HG02981 (cell line): ENCODE measurements at regions not wholly inside any gene's neighbourhood (a gene's known extent, or its start where the extent isn't known, plus 50 kb on each side); places are given as distances from the start of the nearest gene placed in this dataset.
"Not testable (repeated sequence)": the region's sequence is repeated elsewhere in the genome, so short reads cannot be mapped to it uniquely, and the experiment has no call there.

Experiments used
- ATAC-seq: cut with Tn5 transposase; IDR thresholded peaks from one replicate; pipeline ENCODE4 v1.9.1; 2021; ENCODE audit warnings: mild to moderate bottlenecking, moderate library complexity; ENCODE audit not compliant: unreplicated experiment

DNA sequence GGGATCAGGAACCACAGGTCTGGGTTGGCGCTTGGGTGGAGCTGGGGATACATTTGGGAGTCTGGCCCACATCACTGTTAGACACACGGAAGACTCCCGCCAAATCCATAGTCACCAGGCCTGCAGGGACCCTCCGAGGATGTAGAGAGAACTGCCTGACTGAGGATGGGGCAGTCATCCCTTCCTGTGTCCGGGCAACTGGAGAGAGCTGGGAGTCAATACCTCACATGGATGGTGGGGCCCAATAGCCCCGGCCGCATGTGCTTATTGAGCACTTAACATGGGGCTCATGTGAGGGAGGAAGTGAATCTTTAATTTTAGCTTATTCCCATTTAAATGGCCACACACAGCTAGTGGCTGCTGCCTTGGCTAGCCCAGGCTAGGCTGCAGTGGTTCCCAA lies 124.5 kb downstream of the TLR5 start:
- no peak for ATAC-seq

GRCh38 chr1:223019256-223019655 lies 123.8 kb downstream of the TLR5 start:
- ATAC-seq = no peak

GRCh38 chr1:223020770-223021169 lies 122.3 kb downstream of the TLR5 start:
- no peak for ATAC-seq

DNA sequence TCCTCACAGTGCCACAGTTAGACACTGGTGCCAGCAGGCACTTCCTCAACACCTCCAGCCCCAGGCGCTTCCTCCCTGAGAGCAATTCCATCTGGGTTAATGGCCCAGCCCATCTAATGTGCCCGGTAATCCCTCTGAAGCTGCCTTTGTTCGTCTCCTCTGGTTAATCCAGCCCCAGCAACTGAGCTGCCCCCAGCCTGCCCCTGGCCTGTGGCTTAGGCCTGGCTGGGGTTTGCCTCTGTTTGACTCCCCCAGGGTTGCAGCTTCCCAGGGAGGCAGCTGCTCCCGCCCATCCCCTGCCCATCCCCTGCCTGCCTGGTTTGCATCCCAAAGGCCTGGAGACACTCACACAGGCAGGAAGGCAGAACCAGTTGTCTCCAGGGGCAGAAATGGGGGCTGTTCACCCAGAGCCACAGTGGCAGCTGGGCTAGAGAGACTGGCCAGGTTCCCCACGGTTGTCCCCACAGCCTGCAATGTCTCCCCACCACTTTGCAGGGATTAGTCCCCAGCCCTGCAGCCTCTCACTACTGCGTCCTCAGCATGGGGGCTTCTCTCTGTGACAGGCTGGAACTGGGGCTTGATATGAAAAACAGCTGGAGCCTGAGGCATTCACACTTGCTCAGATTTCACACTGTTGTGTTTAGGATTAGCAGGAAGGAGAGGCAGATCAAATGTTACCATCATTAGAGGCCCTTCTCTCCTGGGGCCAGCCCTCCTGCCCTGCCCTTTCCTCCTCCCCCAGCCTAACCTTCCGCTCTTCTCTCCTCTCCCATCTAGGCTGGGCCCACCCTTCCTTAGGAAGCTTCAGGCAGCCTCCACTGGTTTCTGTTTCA lies 120.2 kb downstream of the TLR5 start:
- no peak for ATAC-seq

- ATAC-seq = no peak
Measured at GRCh38 chr1:223023863-223024262, 119.2 kb downstream of the TLR5 start.

- not testable (repeated sequence) for ATAC-seq
Measured at GRCh38 chr1:223024486-223024885, 118.6 kb downstream of the TLR5 start.

GRCh38 chr1:223025190-223025734 lies 117.8 kb downstream of the TLR5 start:
- not testable (repeated sequence) for ATAC-seq

DNA sequence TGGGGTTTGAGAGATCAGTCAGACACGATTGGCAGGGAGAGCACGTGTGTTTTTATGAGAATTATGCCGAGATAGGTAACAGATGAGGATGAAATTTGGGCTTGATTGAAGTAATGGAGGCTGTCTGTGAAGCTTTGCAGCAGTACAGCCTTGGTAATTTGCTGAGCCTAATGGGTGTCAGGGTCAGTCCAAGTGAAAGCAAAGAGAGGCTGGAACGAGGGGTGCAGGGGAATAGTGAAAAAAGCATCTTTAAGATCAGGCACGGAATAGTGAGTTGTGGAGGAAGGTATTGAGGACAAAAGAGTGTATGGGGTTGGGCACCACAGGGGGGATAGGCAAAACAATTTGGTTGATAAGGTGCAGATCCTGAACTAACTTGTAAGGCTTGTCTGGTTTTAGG lies 116.4 kb downstream of the TLR5 start:
- not testable (repeated sequence) for ATAC-seq

DNA sequence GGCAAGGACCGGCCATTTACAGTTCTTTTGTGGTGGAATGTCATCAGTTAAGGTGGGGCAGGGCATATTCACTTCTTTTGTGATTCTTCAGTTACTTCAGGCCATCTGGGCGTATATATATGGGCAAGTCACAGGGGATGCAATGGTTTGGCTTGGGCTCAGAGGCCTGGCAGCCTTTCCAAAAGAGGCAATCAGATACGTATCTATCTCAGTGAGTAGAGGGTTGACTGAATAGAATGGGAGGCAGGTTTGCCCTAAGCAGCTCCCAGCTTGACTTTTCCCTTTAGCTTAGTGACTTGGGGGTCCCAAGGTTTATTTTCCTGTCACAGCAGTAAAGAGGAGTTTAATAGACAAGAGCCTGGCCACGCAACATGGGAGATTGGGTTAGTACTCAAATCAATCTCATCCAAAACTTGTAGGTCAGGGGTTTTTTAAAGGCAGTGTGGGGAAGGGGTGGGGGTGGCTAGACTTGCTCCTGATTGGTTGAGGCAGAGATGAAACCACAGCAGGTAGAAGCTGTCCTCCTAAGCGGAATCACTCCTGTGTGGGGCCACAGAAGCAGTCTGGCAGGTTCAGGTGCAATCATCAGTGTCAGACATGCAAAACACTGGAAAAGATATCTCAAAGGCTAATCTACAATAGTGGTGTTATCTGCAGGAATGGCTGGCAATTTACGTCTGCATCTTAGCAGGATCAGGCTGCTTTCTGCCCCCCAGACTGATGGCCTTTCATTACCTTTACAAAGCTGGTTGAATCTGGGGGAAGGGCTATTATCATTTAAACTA lies 112.9 kb downstream of the TLR5 start:
- ATAC-seq = no peak

- ATAC-seq = no peak
Measured at GRCh38 chr1:223030871-223031400, 112.1 kb downstream of the TLR5 start.

DNA sequence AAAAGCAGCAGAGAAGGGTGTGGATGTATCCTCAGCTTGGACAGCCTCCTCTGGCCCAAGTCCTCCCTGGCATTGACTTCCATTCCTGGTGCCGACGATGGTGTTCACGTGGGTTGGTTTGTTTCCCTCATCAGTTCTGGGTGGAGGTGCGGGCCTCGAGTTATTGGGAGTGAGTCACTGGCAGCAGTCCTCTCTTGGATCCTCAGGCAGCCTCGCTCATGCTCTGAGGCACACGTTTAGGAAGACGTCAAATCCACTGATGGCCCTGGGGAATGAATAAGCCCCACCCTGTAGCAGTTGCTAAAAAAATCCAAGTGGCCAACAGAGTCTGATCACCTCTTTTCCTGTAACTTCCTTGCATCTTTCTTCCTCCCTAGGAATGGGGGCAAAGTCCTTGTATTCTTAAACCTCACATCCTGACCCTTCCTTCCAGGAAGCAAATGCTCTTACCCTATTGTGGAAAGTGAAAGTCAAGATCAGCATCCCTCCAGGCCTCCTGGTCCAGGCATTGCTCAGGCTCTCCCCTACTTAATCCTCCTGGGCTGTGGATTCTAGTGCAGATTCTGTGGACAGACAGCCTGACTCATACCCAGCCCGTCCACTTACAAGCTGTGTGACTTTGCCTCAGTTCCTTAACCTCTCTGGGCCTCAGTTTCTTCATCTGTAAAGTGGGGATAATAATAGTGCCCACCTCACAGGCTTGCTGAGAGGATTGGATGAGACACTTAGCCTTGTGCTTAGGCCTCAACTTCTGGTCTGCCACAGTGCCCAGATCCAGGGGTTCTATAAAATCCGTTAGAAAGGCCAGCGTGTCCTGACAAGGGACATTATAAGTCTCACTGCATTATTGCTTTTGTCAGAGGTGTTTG lies 111.1 kb downstream of the TLR5 start:
- no peak for ATAC-seq

- no peak for ATAC-seq
Measured at GRCh38 chr1:223033658-223034057, 109.4 kb downstream of the TLR5 start.

DNA sequence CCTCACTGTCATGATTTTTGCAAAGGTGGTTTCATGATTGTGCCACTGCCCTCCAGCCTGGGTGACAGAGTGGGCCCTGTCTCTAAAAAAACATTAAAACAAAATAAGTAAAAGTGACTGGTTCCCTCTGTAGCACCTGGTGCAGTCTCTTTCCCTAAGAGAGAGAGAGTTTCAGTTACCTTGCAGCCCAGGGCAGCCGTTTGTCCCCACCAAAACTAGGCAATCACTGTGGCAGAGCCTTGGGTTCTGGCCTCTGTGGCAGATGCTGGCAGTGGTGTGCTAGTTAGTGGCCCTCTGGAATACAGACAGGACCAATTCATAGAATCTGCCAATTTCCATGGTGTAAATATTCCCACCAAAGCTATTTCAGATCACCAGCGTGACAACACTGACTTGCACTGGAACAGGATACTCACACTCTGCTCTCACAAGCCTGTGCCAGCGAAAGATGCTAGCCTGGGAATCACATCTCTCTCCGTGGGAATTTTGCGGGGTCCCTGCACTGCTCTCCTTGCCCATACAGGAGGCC lies 108.7 kb downstream of the TLR5 start:
- no peak for ATAC-seq

DNA sequence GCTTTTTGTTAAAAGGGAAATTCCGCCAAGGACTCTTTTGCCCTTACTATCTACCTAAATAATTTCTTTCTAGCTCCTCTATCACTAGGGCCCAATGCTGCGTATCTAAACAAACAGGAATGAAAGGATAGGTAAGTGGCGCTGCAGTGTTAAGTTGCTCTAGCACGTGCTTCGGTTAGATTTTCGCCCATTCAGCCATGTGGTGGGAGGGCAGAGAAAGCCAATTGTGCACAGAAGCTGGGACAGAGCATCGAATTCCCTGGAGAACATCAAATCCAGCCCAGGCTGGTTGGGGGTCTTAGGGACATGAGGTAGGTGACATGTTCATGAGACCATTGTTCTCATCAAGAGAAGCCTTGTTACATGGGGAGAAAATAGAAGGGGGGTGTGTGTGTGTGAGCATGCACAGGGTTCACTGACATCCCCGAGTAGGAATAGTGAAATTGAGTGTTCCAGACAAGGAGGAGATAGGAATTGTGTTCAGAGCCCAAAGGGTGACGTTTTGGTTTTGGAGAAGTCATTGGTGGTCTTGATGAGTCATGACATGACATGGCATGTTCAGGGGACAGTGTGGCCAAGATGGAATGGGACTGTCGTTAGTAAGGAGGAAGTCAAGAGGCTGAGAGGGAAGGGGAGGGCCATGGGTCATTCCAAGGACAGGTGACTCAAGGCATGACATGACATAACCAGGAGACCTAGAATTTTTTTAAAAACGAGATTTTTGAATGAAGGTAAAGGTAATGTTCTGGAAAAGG lies 107.1 kb downstream of the TLR5 start:
- ATAC-seq = no peak

DNA sequence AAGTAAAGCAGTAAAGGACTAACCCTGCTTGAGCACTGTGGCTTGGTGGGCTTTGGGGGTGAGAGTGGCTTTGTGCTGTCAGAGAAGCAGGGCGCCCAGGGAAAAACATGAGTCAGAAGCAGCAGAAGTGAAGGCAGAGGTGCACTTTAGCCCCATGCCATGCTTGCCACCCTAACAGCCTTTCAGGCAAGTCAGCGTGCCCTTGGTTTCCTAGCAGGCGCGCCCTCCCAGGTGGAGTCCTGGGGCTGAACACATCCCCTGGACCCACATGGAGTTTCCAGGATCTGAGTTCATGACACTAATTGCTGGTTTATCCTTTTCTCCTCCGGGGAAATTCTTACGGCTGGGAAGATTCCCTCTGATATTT lies 106.6 kb downstream of the TLR5 start:
- no peak for ATAC-seq

DNA sequence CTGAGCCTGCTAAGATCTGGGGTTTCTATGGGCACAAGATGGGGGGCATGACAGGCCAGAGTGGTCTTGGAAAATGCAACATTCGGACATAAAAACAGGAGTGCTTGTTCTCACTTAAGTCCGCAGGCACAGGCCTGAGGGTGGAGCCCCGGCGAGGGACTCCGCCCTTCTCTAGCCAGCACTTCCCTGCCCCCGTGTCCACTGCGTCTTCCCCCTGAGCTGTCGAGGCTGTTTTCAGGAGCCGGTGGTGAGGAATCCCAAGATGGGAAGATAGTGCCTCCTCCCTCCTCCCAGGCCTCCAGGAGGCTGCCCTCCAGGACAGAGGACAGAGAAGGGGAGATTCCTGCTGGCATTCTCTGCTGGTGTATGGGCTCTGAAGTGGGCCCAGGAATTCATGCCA lies 105.2 kb downstream of the TLR5 start:
- ATAC-seq = no peak

- no peak for ATAC-seq
Measured at GRCh38 chr1:223038288-223039006, 104.6 kb downstream of the TLR5 start.

DNA sequence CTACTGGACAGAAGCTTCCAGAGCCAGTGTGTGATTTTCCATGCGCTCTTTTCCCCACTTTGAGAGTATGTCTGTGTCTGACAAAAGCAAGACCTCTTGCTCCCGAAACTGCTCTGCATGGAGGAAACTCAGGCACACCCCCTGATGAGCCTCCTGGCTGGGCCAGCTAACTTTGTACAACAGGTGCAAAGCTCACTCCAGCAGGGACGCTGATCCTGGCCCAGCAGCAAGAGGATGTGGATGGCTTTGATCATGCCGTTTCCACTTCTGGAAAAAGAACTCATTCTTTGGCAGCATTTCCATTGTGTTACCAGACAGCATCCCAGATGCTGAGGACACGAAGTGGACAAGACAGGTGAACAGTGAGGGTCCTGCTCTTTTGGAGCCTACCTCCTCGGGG lies 103.1 kb downstream of the TLR5 start:
- no peak for ATAC-seq

GRCh38 chr1:223041481-223041880 lies 101.6 kb downstream of the TLR5 start:
- ATAC-seq = no peak
